ENCODE measurements at regions not wholly inside any gene's neighbourhood (a gene's known extent, or its start where the extent isn't known, plus 50 kb on each side); places are given as distances from the start of the nearest gene placed in this dataset.

DNA sequence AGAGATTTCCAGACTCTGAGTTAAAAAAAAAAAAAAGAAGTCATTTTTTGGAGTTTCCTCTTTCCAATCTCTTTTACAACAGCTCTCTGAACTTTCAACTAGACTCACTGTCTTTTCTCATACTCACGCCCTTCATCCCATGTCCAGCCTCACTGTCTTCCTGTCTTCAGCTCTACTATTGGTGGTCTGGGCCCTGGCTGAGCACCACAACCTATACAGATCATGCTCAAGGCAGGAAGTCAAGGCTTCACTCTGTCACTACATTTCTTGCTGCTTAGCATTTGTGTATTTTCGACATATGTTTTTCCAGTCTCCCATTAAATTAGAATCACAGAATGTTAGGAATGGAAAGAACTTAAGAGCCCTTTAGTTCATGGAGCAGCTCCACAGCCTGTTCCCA lies 106.4 kb upstream of the PPP2R5A start:
- Histone ChIP-seq H3K4me1 (ENCODE audit: control insufficient read depth, insufficient read depth, low read length) (no peaks in the 10 kb centered on the region), H3K4me3 (ENCODE audit: low read length) (no peak overlapping the region), H3K9ac (ENCODE audit: low read length) (no peak overlapping the region), H3K9me3 (ENCODE audit: control insufficient read depth, low read length) (no peaks in the 10 kb centered on the region), H3K36me3 (ENCODE audit: control insufficient read depth, insufficient read depth, low read length) (no peaks in the 10 kb centered on the region), H3K27me3 (ENCODE audit: control insufficient read depth, insufficient read depth, low read length) (no peaks in the 10 kb centered on the region)

DNA sequence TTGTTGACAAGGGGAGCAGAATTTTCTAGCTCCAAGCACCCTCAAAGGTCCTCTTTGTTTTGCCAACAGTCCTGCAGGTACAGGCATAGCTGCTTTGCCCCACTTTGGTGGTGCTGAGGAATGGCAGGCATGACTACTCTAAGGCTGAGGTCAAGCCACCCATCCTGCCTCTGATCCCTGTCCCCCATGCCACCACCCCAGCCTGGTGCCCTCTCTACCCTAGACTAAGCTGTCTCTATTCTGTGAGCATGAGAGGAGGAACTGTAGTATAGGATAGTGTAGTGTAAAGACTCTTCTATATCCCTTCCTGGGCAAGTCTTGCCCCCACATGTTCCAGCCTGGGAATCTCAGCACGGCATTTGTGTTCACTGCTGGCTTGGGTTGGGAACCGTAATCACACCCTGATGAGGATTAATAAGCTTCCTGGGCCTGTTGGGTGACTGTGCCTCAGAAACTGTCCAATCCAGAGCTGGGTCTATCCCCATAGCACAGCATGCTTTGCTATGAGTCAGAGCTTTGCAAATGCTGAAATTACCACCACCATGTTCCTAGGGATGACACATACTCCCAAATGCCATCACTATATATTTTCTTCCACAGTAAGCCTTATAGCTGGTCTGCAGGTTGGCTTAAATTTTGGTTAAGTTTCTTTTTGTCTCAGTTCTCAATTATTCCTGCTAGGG lies 105.7 kb upstream of the PPP2R5A start:
- Histone ChIP-seq H3K27me3 (ENCODE audit: control insufficient read depth, insufficient read depth, low read length) (no peaks in the 10 kb centered on the region), H3K36me3 (ENCODE audit: control insufficient read depth, insufficient read depth, low read length) (no peaks in the 10 kb centered on the region), H3K9ac (ENCODE audit: low read length) (no peak overlapping the region), H3K4me3 (ENCODE audit: low read length) (no peak overlapping the region), H3K4me1 (ENCODE audit: control insufficient read depth, insufficient read depth, low read length) (no peaks in the 10 kb centered on the region), H3K9me3 (ENCODE audit: control insufficient read depth, low read length) (no peaks in the 10 kb centered on the region)

DNA sequence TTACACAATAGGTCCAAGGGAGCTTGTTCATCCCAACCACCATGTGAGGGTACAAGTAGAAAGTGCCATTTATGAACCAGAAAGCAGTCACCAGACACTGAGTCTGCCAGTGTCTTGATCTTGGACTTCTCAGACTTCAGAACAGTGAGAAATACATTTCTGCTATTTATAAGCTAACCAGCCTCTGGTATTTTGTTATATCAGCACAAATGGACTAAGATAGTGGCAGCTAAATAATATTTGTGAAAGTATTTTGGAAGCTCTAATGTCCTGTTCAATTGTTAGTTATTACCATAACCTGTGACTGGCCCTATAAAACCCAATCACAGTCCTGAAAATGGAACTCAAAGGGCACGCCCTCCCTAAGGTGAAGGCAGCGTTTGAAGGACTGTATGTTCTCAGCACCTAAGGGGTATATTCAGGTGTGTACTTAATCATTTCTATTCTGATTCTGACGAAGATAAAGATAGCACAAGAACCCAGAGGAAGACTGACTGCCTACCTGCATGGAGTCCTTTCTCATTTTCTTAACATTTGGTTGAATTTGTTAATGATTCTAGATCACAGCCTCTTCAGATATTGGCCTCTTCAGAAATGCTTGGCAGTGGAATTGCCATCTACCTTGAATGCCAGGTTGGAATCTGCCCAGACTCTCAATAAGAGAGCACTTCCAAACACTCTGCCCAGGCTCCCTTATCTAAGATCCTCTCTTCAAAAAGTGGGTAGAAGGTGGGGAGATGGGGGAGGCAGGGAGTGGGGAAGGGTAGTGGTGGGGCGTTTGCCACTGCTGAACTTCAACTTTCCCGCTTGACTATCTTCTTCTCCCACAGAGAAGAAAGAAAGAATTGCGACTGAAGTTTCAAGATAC lies 104.0 kb upstream of the PPP2R5A start:
- Histone ChIP-seq H3K9ac (ENCODE audit: low read length) (no peak overlapping the region), H3K4me1 (ENCODE audit: control insufficient read depth, insufficient read depth, low read length) (peaks cover 2% of the 10 kb centered on the region), H3K4me3 (ENCODE audit: low read length) (no peak overlapping the region), H3K36me3 (ENCODE audit: control insufficient read depth, insufficient read depth, low read length) (no peaks in the 10 kb centered on the region), H3K27me3 (ENCODE audit: control insufficient read depth, insufficient read depth, low read length) (no peaks in the 10 kb centered on the region), H3K9me3 (ENCODE audit: control insufficient read depth, low read length) (no peaks in the 10 kb centered on the region)

DNA sequence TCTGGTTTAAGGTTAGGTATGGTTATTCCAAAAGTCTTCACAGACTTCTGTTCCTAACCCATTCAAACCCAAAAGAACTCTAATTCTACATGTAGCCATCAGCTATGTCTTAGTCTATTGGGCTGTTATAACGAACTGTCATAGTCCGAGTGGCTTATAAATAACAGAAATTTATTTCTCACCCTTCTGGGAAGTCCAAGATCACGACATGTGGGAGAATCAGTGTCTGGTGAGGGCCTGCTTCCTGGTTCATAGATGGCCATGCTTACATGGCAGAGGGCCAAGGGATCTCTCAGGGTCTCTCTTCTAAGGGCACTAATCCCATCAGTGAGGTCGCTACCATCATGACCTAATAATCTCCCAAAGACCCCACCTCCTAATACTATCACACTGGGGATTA lies 103.0 kb upstream of the PPP2R5A start:
- no peak overlapping the region for H3K9ac ChIP-seq (ENCODE audit: low read length)
- no peaks in the 10 kb centered on the region for H3K9me3 ChIP-seq (ENCODE audit: control insufficient read depth, low read length)
- H3K4me1 ChIP-seq (ENCODE audit: control insufficient read depth, insufficient read depth, low read length) = peaks cover 5% of the 10 kb centered on the region
- H3K4me3 ChIP-seq (ENCODE audit: low read length) = no peak overlapping the region
- no peaks in the 10 kb centered on the region for H3K36me3 ChIP-seq (ENCODE audit: control insufficient read depth, insufficient read depth, low read length)
- H3K27me3 ChIP-seq (ENCODE audit: control insufficient read depth, insufficient read depth, low read length) = no peaks in the 10 kb centered on the region

DNA sequence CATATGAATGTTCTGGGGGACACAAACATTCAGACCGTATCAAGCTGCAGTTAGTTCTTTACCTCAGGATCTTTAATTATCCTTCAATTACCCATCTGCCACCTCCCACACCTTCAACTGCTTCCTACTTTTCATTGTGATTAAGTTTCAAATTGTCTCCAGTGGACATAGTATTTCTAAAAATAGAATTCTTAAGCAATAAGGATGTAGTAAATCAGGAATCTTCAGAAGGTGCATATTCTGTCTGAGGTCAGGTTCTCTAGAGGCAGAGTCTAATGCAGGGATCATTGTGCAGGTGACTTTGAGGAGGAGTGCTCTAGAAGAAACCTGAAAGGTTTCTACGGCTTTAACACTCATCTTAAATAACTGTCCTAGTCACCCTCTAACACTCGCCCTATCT lies 102.6 kb upstream of the PPP2R5A start:
- Histone ChIP-seq H3K9ac (ENCODE audit: low read length) (no peak overlapping the region), H3K4me1 (ENCODE audit: control insufficient read depth, insufficient read depth, low read length) (peaks cover 5% of the 10 kb centered on the region), H3K36me3 (ENCODE audit: control insufficient read depth, insufficient read depth, low read length) (no peaks in the 10 kb centered on the region)

GRCh38 chr1:212186427-212187207 lies 98.6 kb upstream of the PPP2R5A start:
- H3K9ac ChIP-seq (ENCODE audit: low read length) = peak overlapping the region; percentile 63
- peaks cover 5% of the 10 kb centered on the region for H3K4me1 ChIP-seq (ENCODE audit: control insufficient read depth, insufficient read depth, low read length)
- H3K4me3 ChIP-seq (ENCODE audit: low read length) = no peak overlapping the region
- no peaks in the 10 kb centered on the region for H3K9me3 ChIP-seq (ENCODE audit: control insufficient read depth, low read length)
- no peaks in the 10 kb centered on the region for H3K27me3 ChIP-seq (ENCODE audit: control insufficient read depth, insufficient read depth, low read length)
- H3K36me3 ChIP-seq (ENCODE audit: control insufficient read depth, insufficient read depth, low read length) = no peaks in the 10 kb centered on the region

More for the DNA sequence above, 102.6 kb upstream of the PPP2R5A start:
- no peaks in the 10 kb centered on the region for H3K27me3 ChIP-seq (ENCODE audit: control insufficient read depth, insufficient read depth, low read length)
- no peak overlapping the region for H3K4me3 ChIP-seq (ENCODE audit: low read length)
- no peaks in the 10 kb centered on the region for H3K9me3 ChIP-seq (ENCODE audit: control insufficient read depth, low read length)

DNA sequence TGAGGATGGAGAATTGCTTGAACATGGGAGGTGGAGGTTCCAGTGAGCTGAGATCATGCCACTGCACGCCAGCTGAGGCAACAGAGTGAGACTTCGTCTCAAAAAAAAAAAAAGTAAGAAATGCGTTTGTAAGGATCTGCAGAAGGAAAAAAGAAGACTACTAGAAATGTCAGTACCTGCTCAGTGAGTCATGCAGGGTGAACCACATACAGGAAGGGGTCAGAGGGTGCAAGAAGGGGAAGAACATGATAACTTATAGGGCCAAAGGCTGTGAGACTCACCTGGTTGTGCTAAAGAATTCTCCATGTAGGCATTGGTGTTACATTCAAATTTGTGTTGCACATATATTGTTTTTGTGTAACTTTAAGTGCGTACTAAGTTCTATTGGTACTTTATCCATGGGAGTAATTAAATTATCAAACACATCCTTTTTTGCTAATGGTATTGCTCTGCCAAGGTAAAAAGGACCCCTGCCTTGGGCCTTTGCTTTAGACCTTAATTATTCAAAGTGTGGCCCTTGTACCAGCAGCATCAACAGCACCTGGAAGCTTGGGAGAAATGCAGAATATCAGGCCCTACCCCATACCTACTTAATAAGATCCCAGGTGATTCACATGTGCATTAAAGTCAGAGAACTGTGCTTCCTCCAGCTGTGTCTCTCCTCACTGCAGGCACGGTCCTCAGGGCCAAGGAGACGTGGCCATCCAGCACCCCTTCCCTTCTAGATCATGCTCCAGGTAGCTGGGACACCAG lies 96.4 kb upstream of the PPP2R5A start:
- no peaks in the 10 kb centered on the region for H3K36me3 ChIP-seq (ENCODE audit: control insufficient read depth, insufficient read depth, low read length)
- no peak overlapping the region for H3K9ac ChIP-seq (ENCODE audit: low read length)

GRCh38 chr1:212189352-212189738 lies 95.9 kb upstream of the PPP2R5A start:
- H3K36me3 ChIP-seq (ENCODE audit: control insufficient read depth, insufficient read depth, low read length) = no peaks in the 10 kb centered on the region
- H3K9me3 ChIP-seq (ENCODE audit: control insufficient read depth, low read length) = no peaks in the 10 kb centered on the region
- H3K27me3 ChIP-seq (ENCODE audit: control insufficient read depth, insufficient read depth, low read length) = no peaks in the 10 kb centered on the region
- H3K9ac ChIP-seq (ENCODE audit: low read length) = no peak overlapping the region
- H3K4me3 ChIP-seq (ENCODE audit: low read length) = no peak overlapping the region
- peaks cover 5% of the 10 kb centered on the region for H3K4me1 ChIP-seq (ENCODE audit: control insufficient read depth, insufficient read depth, low read length)

More for the DNA sequence above, 96.4 kb upstream of the PPP2R5A start:
- Histone ChIP-seq H3K4me3 (ENCODE audit: low read length) (no peak overlapping the region), H3K27me3 (ENCODE audit: control insufficient read depth, insufficient read depth, low read length) (no peaks in the 10 kb centered on the region), H3K9me3 (ENCODE audit: control insufficient read depth, low read length) (no peaks in the 10 kb centered on the region), H3K4me1 (ENCODE audit: control insufficient read depth, insufficient read depth, low read length) (peaks cover 5% of the 10 kb centered on the region)

GRCh38 chr1:212190169-212190568 lies 95.0 kb upstream of the PPP2R5A start:
- H3K9me3 ChIP-seq (ENCODE audit: control insufficient read depth, low read length) = no peaks in the 10 kb centered on the region
- no peak overlapping the region for H3K9ac ChIP-seq (ENCODE audit: low read length)
- H3K4me1 ChIP-seq (ENCODE audit: control insufficient read depth, insufficient read depth, low read length) = peaks cover 5% of the 10 kb centered on the region
- H3K4me3 ChIP-seq (ENCODE audit: low read length) = no peak overlapping the region
- H3K27me3 ChIP-seq (ENCODE audit: control insufficient read depth, insufficient read depth, low read length) = no peaks in the 10 kb centered on the region
- H3K36me3 ChIP-seq (ENCODE audit: control insufficient read depth, insufficient read depth, low read length) = no peaks in the 10 kb centered on the region

DNA sequence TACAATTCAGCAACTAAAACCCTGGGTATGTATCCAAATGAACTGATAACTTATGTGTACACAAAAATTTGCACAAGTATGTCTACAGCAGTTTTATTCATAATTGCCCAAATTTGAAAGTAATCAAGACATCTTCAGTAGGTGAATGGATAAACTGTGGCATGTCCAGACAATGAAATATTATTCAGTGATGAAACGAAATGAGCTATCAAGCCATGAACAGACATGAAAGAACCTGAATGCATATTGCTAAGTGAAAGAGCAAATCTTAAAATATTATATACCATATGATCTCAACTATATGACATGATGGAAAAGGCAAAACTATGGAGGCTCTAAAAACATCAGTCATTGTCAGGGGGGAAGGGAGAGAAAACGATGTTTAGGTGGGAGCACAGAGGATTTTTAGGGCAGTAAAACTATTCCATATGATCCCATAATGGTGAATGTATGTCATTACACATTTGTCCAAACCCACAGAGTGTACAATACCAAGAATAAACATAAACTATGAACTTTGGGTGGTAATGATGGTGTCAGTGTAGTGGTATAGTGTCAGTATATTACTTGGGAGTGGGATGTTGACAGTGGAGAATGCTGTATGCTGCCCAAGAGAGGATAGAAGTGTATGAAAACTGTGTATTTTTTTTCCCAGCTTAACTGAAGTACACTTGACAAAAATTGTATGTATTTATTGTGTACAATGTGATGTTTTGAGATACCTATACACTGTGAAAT lies 92.8 kb upstream of the PPP2R5A start:
- no peaks in the 10 kb centered on the region for H3K4me1 ChIP-seq (ENCODE audit: control insufficient read depth, insufficient read depth, low read length)
- no peaks in the 10 kb centered on the region for H3K36me3 ChIP-seq (ENCODE audit: control insufficient read depth, insufficient read depth, low read length)
- H3K9ac ChIP-seq (ENCODE audit: low read length) = no peak overlapping the region
- no peaks in the 10 kb centered on the region for H3K27me3 ChIP-seq (ENCODE audit: control insufficient read depth, insufficient read depth, low read length)
- no peak overlapping the region for H3K4me3 ChIP-seq (ENCODE audit: low read length)
- H3K9me3 ChIP-seq (ENCODE audit: control insufficient read depth, low read length) = no peaks in the 10 kb centered on the region

DNA sequence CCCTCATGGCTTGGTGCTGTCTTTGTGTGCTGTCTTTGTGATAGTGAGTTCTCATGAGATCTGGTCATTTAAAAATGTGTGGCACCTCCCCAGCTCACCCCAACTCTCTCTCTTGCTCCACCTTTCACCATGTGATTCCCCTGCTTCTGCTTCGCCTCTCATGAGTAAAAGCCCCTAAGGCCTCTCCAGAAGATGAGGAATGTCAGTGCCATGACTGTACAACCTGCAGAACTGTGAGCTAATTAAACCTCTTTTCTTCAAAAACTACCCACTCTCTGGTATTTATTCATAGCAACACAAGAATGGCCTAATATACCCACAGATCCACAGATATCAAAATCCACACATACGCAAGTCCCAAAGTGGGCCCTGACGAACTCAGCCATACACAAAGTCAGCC lies 88.9 kb upstream of the PPP2R5A start:
- no peaks in the 10 kb centered on the region for H3K36me3 ChIP-seq (ENCODE audit: control insufficient read depth, insufficient read depth, low read length)
- H3K4me1 ChIP-seq (ENCODE audit: control insufficient read depth, insufficient read depth, low read length) = no peaks in the 10 kb centered on the region
- no peak overlapping the region for H3K9ac ChIP-seq (ENCODE audit: low read length)
- H3K4me3 ChIP-seq (ENCODE audit: low read length) = no peak overlapping the region
- H3K9me3 ChIP-seq (ENCODE audit: control insufficient read depth, low read length) = no peaks in the 10 kb centered on the region
- H3K27me3 ChIP-seq (ENCODE audit: control insufficient read depth, insufficient read depth, low read length) = no peaks in the 10 kb centered on the region
